SK-N-SH (cell line): ENCODE measurements at regions not wholly inside any gene's neighbourhood (a gene's known extent, or its start where the extent isn't known, plus 50 kb on each side); places are given as distances from the start of the nearest gene placed in this dataset.
"Not testable (repeated sequence)": the region's sequence is repeated elsewhere in the genome, so short reads cannot be mapped to it uniquely, and the experiment has no call there.

Experiments used
- CTCF ChIA-PET: fragments of 300-600, 350-600 bp; formaldehyde crosslinking; extraction: SDS; loops from one replicate; lab custom pipeline; 2021; lab: Yijun Ruan, JAX
- POLR2A ChIA-PET: fragments of 350-600 bp; sonication (Branson Sonifier 250); formaldehyde crosslinking; extraction: SDS; loops from one replicate; lab custom pipeline; 2020; ENCODE audit warnings: antibody characterized with exemption, inconsistent platforms; lab: Yijun Ruan, JAX
- DNase-seq: peaks from one replicate; pipeline ENCODE4 v3.0.0; 2012
- H2AFZ ChIP-seq: fragments of 200-600 bp; sonication (generic); 2 replicates; pipeline ENCODE4 v1.8.1; 2016; ENCODE audit warnings: antibody characterized with exemption, mild to moderate bottlenecking, low read depth
- H3F3A ChIP-seq: fragments of 200-600 bp; sonication (generic); replicated peaks from 2 replicates; pipeline ENCODE3; 2016; ENCODE audit warnings: antibody characterized with exemption, mild to moderate bottlenecking; ENCODE audit not compliant: insufficient read depth
- H3K27ac ChIP-seq, 2 experiments: fragments of 200-500 bp in 1 of 2; fragments of 200-600 bp in 1 of 2; sonication (Bioruptor generic) in 1 of 2; sonication (generic), shearing (Covaris generic) in 1 of 2; 2 replicates each; pipeline versions ENCODE4 v1.5.1 to v1.6.1; 2014 to 2016; ENCODE audit warnings: low read depth in 2 of 2, inconsistent platforms in 1 of 2, low read length in 1 of 2, mild to moderate bottlenecking in 1 of 2, mixed read lengths in 1 of 2
- H3K27me3 ChIP-seq: fragments of 200-600 bp; sonication (generic), shearing (Covaris generic); 2 replicates; pipeline ENCODE4 v1.6.1; 2016; ENCODE audit warnings: mixed run types; ENCODE audit not compliant: insufficient read depth
- H3K36me3 ChIP-seq, 2 experiments: fragments of 200-500 bp in 1 of 2; fragments of 200-600 bp in 1 of 2; sonication (Bioruptor generic) in 1 of 2; sonication (generic) in 1 of 2; replicated peaks in 1 of 2; 2 replicates each; pipeline versions ENCODE3 to v1.5.1; 2014 to 2016; ENCODE audit warnings: low read length in 1 of 2, mild to moderate bottlenecking in 1 of 2; ENCODE audit not compliant: insufficient read depth in 2 of 2, control insufficient read depth in 1 of 2
- H3K4me1 ChIP-seq, 2 experiments: fragments of 200-500 bp in 1 of 2; fragments of 200-600 bp in 1 of 2; sonication (Bioruptor generic) in 1 of 2; sonication (generic), shearing (Covaris generic) in 1 of 2; 2 replicates each; pipeline versions ENCODE4 v1.5.1 to v1.6.1; 2014 to 2016; ENCODE audit warnings: low read depth in 1 of 2, low read length in 1 of 2, mixed run types in 1 of 2; ENCODE audit not compliant: insufficient read depth in 2 of 2, control insufficient read depth in 1 of 2
- H3K4me2 ChIP-seq: fragments of 200-600 bp; sonication (generic), shearing (Covaris generic); 2 replicates; pipeline ENCODE4 v1.6.1; 2017; ENCODE audit warnings: mixed run types
- H3K4me3 ChIP-seq, 2 experiments: fragments of 200-500 bp in 1 of 2; fragments of 200-600 bp in 1 of 2; sonication (Bioruptor generic) in 1 of 2; sonication (generic), shearing (Covaris generic) in 1 of 2; 2 replicates each; pipeline versions ENCODE4 v1.5.1 to v1.8.1; 2014 to 2016; ENCODE audit warnings: low read depth in 2 of 2, inconsistent platforms in 1 of 2, low read length in 1 of 2, mild to moderate bottlenecking in 1 of 2, mixed read lengths in 1 of 2, moderate library complexity in 1 of 2
- H3K79me2 ChIP-seq: fragments of 200-600 bp; sonication (generic); 2 replicates; pipeline ENCODE4 v1.8.1; 2017; ENCODE audit warnings: mild to moderate bottlenecking; ENCODE audit not compliant: insufficient read depth
- H3K9ac ChIP-seq: fragments of 200-600 bp; sonication (generic); 2 replicates; pipeline ENCODE4 v1.6.1; 2017; ENCODE audit warnings: mixed run types
- H3K9me2 ChIP-seq: fragments of 200-600 bp; sonication (generic); 2 replicates; pipeline ENCODE4 v1.6.1; 2017; ENCODE audit warnings: mixed run types
- H3K9me3 ChIP-seq: fragments of 200-600 bp; sonication (generic); 2 replicates; pipeline ENCODE4 v1.6.1; 2017; ENCODE audit warnings: mixed run types, mild to moderate bottlenecking, moderate library complexity
- H4K20me1 ChIP-seq: fragments of 200-600 bp; sonication (generic); 2 replicates; pipeline ENCODE4 v1.6.1; 2017; ENCODE audit warnings: mild to moderate bottlenecking, mixed run types; ENCODE audit not compliant: insufficient read depth
- CTCF ChIP-seq: fragments of 200-600 bp; sonication (generic); IDR thresholded peaks from 2 replicates; pipeline ENCODE4 v1.6.1; 2017; ENCODE audit warnings: antibody characterized with exemption, mild to moderate bottlenecking, moderate library complexity
- EP300 ChIP-seq, 2 experiments: IDR thresholded peaks; 2 replicates each; pipeline versions ENCODE4 v1.4.0 to v1.6.1; 2012; ENCODE audit warnings: borderline replicate concordance in 1 of 2, low read depth in 1 of 2, low read length in 1 of 2
- EZH2phosphoT487 ChIP-seq: fragments of 200-600 bp; sonication (generic); IDR thresholded peaks from 2 replicates; pipeline ENCODE4 v1.6.1; 2017; ENCODE audit warnings: low read depth, mixed run types, mild to moderate bottlenecking, antibody characterized with exemption, moderate library complexity, borderline replicate concordance
- FOSL2 ChIP-seq: IDR thresholded peaks from 2 replicates; pipeline ENCODE4 v1.4.0; 2012; ENCODE audit warnings: low read depth, mild to moderate bottlenecking, moderate library complexity, borderline replicate concordance
- FOXM1 ChIP-seq: IDR thresholded peaks from 2 replicates; pipeline ENCODE4 v1.4.0; 2012; ENCODE audit warnings: low read depth, mild to moderate bottlenecking
- IRF3 ChIP-seq: fragments of 150-350 bp; IDR thresholded peaks from 2 replicates; pipeline ENCODE4 v1.6.1; 2016; ENCODE audit warnings: mild to moderate bottlenecking, low read depth, low read length
- JUND ChIP-seq: IDR thresholded peaks from 2 replicates; pipeline ENCODE4 v1.4.0; 2012
- MEF2A ChIP-seq: IDR thresholded peaks from 2 replicates; pipeline ENCODE4 v1.4.0; 2012; ENCODE audit warnings: low read depth, borderline replicate concordance
- NFIC ChIP-seq: IDR thresholded peaks from 2 replicates; pipeline ENCODE4 v1.4.0; 2012; ENCODE audit warnings: borderline replicate concordance
- POLR2AphosphoS5 ChIP-seq: IDR thresholded peaks from 2 replicates; pipeline ENCODE4 v1.6.1; 2012; ENCODE audit warnings: low read depth, low read length
- RFX5 ChIP-seq: IDR thresholded peaks from 2 replicates; pipeline ENCODE4 v1.6.1; 2012; ENCODE audit warnings: mild to moderate bottlenecking, improper control_type of control experiment, low read length
- TAF1 ChIP-seq: IDR thresholded peaks from 2 replicates; pipeline ENCODE4 v1.6.1; 2012; ENCODE audit warnings: low read depth, mild to moderate bottlenecking, low read length, moderate library complexity, borderline replicate concordance
- TCF12 ChIP-seq: IDR thresholded peaks from 2 replicates; pipeline ENCODE4 v1.4.0; 2012
- TEAD4 ChIP-seq: IDR thresholded peaks from 2 replicates; pipeline ENCODE4 v1.4.0; 2012; ENCODE audit warnings: mild to moderate bottlenecking, borderline replicate concordance; ENCODE audit not compliant: insufficient read depth
- YY1 ChIP-seq: IDR thresholded peaks from 2 replicates; pipeline ENCODE4 v1.4.0; 2012; ENCODE audit warnings: low read depth, mild to moderate bottlenecking
- WGBS: methylation state at CpG from one replicate; pipeline ENCODE4 v1.1.6; 2017; ENCODE audit warnings: low lambda C conversion rate; 5-methylcytosine and 5-hydroxymethylcytosine counted together
- TF ChIP-seq, protein P1 (sequence below): IDR thresholded peaks from 2 replicates; pipeline ENCODE4; 2012
- TF ChIP-seq, protein P2 (sequence below): fragments of 150-350 bp; IDR thresholded peaks from 2 replicates; pipeline ENCODE4 v1.6.1; 2017; ENCODE audit warnings: antibody characterized with exemption, low read length, low read depth, borderline replicate concordance

- H3K9me3 ChIP-seq, H3K27me3 ChIP-seq, H3K4me3 ChIP-seq, H4K20me1 ChIP-seq, H3K79me2 ChIP-seq, POLR2A ChIA-PET, H3K4me1 ChIP-seq, H3K27ac ChIP-seq, H3K9me2 ChIP-seq, H3K9ac ChIP-seq, H3K36me3 ChIP-seq, DNase-seq, H2AFZ ChIP-seq, H3F3A ChIP-seq, H3K4me2 ChIP-seq, CTCF ChIA-PET: not testable (repeated sequence)
- 16% methylated on average over 2 of the region's 2 CpGs for WGBS
Observed at GRCh38 chr20:26181364-26181763, 484.7 kb upstream of the ZNF337 start.

- H3K9me2 ChIP-seq, CTCF ChIA-PET, H3K27ac ChIP-seq, H3K36me3 ChIP-seq, H3K79me2 ChIP-seq, H3K9me3 ChIP-seq, DNase-seq, H3K9ac ChIP-seq, H3K4me3 ChIP-seq, H3K4me1 ChIP-seq, H4K20me1 ChIP-seq, H3K4me2 ChIP-seq, H3K27me3 ChIP-seq, POLR2A ChIA-PET: not testable (repeated sequence)
- H2AFZ ChIP-seq: peak overlapping the region; percentile 30; the same call in 1 of the 2 replicates
- peaks cover 18% of the 10 kb centered on the region for H3F3A ChIP-seq
Observed at GRCh38 chr20:26171875-26172274, 475.2 kb upstream of the ZNF337 start.

GRCh38 chr20:26169506-26169905 is 472.9 kb upstream of the ZNF337 start:
- H2AFZ ChIP-seq: peak overlapping the region; percentile 31; the same call in 1 of the 2 replicates
- peak overlapping the region; percentile 80 to 81; a peak in 3 of 4 replicates for H3K27ac ChIP-seq
- H3K27me3 ChIP-seq: no peaks in the 10 kb centered on the region
- WGBS: 18% methylated on average over 2 of the region's 2 CpGs
- H3K36me3 ChIP-seq: no peaks in the 10 kb centered on the region
- peak overlapping the region; percentile 18; the same call in 1 of the 2 replicates for H3K4me2 ChIP-seq
- DNase-seq: no peak
- ChIA-PET CTCF (no interaction called here), POLR2A (no interaction called here)
- H3K4me3 ChIP-seq: no peak overlapping the region
- H4K20me1 ChIP-seq: no peaks in the 10 kb centered on the region
- H3K9me2 ChIP-seq: no peaks in the 10 kb centered on the region
- no peaks in the 10 kb centered on the region for H3K9me3 ChIP-seq
- no peak overlapping the region; the same call in 1 of the 2 replicates for H3K9ac ChIP-seq
- H3K4me1 ChIP-seq: peaks cover 0 to 27% of the 10 kb centered on the region in 2 experiments; a peak in 3 of 4 replicates
- peaks cover 29% of the 10 kb centered on the region for H3F3A ChIP-seq
- no peaks in the 10 kb centered on the region for H3K79me2 ChIP-seq
- TF ChIP-seq JUND: peak; percentile 70
- TF ChIP-seq MEF2A: peak; percentile 65
- TF ChIP-seq TAF1: no peak
- TF ChIP-seq FOXM1: 0 out of 2 replicates have a peak, but pooled peaks have one; percentile 39
- TF ChIP-seq, protein P1, sequence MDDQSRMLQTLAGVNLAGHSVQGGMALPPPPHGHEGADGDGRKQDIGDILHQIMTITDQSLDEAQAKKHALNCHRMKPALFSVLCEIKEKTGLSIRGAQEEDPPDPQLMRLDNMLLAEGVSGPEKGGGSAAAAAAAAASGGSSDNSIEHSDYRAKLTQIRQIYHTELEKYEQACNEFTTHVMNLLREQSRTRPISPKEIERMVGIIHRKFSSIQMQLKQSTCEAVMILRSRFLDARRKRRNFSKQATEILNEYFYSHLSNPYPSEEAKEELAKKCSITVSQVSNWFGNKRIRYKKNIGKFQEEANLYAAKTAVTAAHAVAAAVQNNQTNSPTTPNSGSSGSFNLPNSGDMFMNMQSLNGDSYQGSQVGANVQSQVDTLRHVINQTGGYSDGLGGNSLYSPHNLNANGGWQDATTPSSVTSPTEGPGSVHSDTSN: peak; percentile 87
- TF ChIP-seq YY1: 0 out of 2 replicates have a peak, but pooled peaks have one; percentile 20
- TF ChIP-seq POLR2AphosphoS5: no peak
- TF ChIP-seq NFIC: peak; percentile 29; the same call in 1 of the 2 replicates
- peak; percentile 39; the same call in 1 of the 2 replicates for TF ChIP-seq FOSL2
- no peak for TF ChIP-seq EZH2phosphoT487
- TF ChIP-seq, protein P2, sequence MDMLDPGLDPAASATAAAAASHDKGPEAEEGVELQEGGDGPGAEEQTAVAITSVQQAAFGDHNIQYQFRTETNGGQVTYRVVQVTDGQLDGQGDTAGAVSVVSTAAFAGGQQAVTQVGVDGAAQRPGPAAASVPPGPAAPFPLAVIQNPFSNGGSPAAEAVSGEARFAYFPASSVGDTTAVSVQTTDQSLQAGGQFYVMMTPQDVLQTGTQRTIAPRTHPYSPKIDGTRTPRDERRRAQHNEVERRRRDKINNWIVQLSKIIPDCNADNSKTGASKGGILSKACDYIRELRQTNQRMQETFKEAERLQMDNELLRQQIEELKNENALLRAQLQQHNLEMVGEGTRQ: no peak
- no peak for TF ChIP-seq CTCF
- TF ChIP-seq EP300 (IDR thresholded peaks at IDR 0.05; ENCODE audit: borderline replicate concordance in 1 of 2, low read depth in 1 of 2, low read length in 1 of 2): peak in 1 of 2 experiments; percentile 56; a peak in 1 of 4 replicates
- no peak for TF ChIP-seq IRF3
- TF ChIP-seq RFX5: no peak
- peak; percentile 58 for TF ChIP-seq TCF12
- TF ChIP-seq TEAD4: peak; percentile 55; the same call in 1 of the 2 replicates
